Body of pancreas (tissue), 4 donors: ENCODE measurements at regions not wholly inside any gene's neighbourhood (a gene's known extent, or its start where the extent isn't known, plus 50 kb on each side); places are given as distances from the start of the nearest gene placed in this dataset.

Experiments used
- POLR2A ChIP-seq, 3 donors: fragments of 450-650 bp; IDR thresholded peaks; one replicate each; pipeline ENCODE4 v1.6.1; 2016; ENCODE audit warnings: antibody characterized with exemption in 3 of 3, mild to moderate bottlenecking in 2 of 3
- TF ChIP-seq, protein P1 (sequence below), 7 experiments: fragments of 450-650 bp in 4 of 7; fragments of 200-600 bp in 3 of 7; sonication (generic) in 3 of 7; IDR thresholded peaks; one replicate each; pipeline ENCODE4 v1.5.1; 2016 to 2019; ENCODE audit warnings: antibody characterized with exemption in 7 of 7

DNA sequence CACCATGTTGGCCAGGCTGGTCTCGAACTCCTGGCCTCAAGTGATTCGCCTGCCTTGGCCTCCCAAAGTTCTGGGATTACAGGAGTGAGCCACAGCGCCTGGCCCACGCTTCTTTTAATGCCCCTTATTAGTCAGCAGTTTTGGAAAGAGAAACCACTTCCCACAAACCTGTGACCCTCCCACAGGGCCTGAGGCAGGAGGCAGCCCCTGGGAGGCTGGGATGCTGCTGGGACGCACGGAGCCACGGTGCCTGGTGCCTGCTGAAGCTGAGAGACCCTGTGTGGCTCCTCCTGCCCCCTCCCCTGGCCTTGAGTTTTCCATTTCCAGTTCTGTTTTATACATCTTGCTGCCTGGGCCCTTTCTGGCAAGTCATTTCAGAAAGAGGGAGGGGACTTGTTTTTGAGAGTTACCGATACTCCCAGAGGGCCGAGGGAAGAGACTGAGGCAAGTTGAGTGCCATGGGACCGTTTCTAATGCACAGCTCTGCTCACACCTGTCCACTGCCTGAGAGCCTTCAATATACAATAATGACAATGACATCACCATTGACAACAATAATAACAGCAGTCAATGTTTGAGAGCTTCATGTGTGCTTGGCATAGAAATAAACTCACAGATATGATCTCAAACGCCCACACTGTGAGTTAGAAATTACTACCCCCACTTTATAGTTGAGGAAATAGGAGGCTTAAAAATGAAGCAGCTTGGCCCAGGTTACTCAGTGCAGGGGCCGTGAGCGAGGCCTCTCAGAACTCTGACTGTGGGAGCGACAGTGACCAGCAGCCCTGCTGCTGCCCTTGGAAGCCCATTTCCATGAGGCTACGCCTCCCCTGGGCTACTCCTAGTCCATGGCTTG, 78.1 kb upstream of the YWHAQ start:
- TF ChIP-seq, protein P1, sequence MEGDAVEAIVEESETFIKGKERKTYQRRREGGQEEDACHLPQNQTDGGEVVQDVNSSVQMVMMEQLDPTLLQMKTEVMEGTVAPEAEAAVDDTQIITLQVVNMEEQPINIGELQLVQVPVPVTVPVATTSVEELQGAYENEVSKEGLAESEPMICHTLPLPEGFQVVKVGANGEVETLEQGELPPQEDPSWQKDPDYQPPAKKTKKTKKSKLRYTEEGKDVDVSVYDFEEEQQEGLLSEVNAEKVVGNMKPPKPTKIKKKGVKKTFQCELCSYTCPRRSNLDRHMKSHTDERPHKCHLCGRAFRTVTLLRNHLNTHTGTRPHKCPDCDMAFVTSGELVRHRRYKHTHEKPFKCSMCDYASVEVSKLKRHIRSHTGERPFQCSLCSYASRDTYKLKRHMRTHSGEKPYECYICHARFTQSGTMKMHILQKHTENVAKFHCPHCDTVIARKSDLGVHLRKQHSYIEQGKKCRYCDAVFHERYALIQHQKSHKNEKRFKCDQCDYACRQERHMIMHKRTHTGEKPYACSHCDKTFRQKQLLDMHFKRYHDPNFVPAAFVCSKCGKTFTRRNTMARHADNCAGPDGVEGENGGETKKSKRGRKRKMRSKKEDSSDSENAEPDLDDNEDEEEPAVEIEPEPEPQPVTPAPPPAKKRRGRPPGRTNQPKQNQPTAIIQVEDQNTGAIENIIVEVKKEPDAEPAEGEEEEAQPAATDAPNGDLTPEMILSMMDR (IDR thresholded peaks at IDR 0.05), result no peak
- no peak for TF ChIP-seq POLR2A (IDR thresholded peaks at IDR 0.05)
